ENCODE measurements at regions not wholly inside any gene's neighbourhood (a gene's known extent, or its start where the extent isn't known, plus 50 kb on each side); places are given as distances from the start of the nearest gene placed in this dataset.

DNA sequence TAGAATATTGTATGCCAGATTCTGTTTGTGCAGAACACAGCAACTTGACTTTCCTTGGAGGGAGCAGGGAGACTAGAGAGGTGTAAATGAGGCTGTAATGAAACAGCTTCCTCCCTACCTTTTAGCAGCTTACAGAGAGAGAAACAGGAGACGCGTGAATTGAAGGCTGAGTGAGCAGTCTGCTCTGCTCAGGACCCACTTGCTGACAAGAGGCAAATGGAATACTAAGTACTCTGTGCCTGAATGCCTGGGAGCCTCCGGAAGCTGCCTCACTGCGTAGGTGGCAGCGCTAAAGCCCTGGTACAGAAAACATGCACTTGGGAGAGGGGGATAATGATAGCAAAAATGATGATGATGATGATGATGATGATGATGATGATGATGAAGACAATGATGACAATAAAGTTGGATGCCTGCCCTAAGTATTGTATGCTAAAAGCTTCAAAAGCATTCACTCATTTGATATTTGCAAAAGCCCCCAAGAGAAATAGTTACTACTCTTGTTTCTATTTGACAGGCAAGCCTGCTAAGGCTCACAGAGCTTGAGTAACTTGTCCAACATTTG lies 548.9 kb downstream of the NTRK3 start:
- Histone ChIP-seq H3K4me3 (no peak overlapping the region), H3K36me3 (no peaks in the 10 kb centered on the region), H3K27ac (replicated peaks in 1 of 4) (no peak overlapping the region), H3K4me1 (peaks cover 0 to 7% (median 0%) of the 10 kb centered on the region in 4 donors), H3K27me3 (no peaks in the 10 kb centered on the region), H3K9me3 (no peaks in the 10 kb centered on the region)
- WGBS = 81% methylated on average over 5 of the region's 5 CpGs
- TF ChIP-seq, protein P1, sequence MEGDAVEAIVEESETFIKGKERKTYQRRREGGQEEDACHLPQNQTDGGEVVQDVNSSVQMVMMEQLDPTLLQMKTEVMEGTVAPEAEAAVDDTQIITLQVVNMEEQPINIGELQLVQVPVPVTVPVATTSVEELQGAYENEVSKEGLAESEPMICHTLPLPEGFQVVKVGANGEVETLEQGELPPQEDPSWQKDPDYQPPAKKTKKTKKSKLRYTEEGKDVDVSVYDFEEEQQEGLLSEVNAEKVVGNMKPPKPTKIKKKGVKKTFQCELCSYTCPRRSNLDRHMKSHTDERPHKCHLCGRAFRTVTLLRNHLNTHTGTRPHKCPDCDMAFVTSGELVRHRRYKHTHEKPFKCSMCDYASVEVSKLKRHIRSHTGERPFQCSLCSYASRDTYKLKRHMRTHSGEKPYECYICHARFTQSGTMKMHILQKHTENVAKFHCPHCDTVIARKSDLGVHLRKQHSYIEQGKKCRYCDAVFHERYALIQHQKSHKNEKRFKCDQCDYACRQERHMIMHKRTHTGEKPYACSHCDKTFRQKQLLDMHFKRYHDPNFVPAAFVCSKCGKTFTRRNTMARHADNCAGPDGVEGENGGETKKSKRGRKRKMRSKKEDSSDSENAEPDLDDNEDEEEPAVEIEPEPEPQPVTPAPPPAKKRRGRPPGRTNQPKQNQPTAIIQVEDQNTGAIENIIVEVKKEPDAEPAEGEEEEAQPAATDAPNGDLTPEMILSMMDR (IDR thresholded peaks at IDR 0.05) = no peak
- TF ChIP-seq POLR2A (IDR thresholded peaks at IDR 0.05; ENCODE audit: low read depth) (no peak), EP300 (IDR thresholded peaks at IDR 0.05) (no peak), POLR2AphosphoS5 (IDR thresholded peaks at IDR 0.05) (no peak)
- intact Hi-C loops (cut with DNase I) = no loop called here
- DNase-seq (ENCODE audit: extremely low spot score) = peak; percentile 64

DNA sequence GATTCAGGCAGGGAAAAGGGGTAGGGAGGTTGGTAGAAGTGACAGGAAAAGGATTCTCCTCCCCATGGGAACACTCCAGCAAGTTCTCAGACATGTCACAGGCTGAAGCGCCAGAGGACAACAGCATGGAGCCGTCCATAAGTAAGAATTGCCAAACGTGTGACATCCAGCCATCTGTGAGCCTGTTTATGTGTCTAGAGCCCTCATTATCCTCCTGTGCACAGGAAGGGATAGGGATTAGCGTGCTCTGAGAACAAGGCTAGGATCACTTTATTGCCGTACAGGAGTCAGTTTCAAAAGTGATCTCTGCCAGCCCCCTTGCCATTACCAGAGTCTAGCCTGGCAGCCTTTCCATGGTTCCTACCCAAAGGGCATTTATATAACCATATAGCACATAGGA lies 549.5 kb downstream of the NTRK3 start:
- DNase-seq (ENCODE audit: extremely low spot score) = peak; percentile 66
- H3K27me3 ChIP-seq = no peaks in the 10 kb centered on the region
- peaks cover 0 to 7% (median 0%) of the 10 kb centered on the region in 4 donors for H3K4me1 ChIP-seq
- TF ChIP-seq POLR2A (IDR thresholded peaks at IDR 0.05; ENCODE audit: low read depth) (no peak), POLR2AphosphoS5 (IDR thresholded peaks at IDR 0.05) (no peak), EP300 (IDR thresholded peaks at IDR 0.05) (no peak)
- TF ChIP-seq, protein P1 (IDR thresholded peaks at IDR 0.05) = no peak
- H3K9me3 ChIP-seq = no peaks in the 10 kb centered on the region
- 77% methylated on average over 4 of the region's 5 CpGs for WGBS
- H3K36me3 ChIP-seq = no peaks in the 10 kb centered on the region
- intact Hi-C loops (cut with DNase I) = no loop called here
- H3K4me3 ChIP-seq = no peak overlapping the region
- H3K27ac ChIP-seq (replicated peaks in 1 of 4) = no peak overlapping the region

DNA sequence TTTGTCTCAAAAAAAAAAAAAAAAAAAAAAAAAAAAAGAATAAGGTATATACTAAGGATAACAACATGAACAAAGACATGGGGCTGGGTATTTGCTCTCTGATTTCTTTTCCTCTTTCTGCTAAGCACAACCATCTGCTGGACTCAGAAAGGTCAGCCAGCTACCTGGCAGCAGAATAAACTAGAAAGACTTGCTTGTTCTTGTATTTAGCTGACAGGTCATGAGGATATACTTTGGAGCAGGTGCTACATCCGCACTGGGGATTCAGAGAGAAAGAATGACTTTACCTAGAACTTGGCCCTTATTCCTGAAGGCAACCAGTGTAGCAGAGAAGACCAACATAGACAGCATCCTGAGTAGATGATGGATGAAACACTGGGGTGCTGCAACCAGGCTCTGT lies 550.5 kb downstream of the NTRK3 start:
- no peaks in the 10 kb centered on the region for H3K9me3 ChIP-seq
- 86% methylated on average over 1 of the region's 1 CpG for WGBS
- H3K27ac ChIP-seq (replicated peaks in 1 of 4) = no peak overlapping the region
- TF ChIP-seq POLR2A (IDR thresholded peaks at IDR 0.05; ENCODE audit: low read depth) (no peak), POLR2AphosphoS5 (IDR thresholded peaks at IDR 0.05) (no peak), EP300 (IDR thresholded peaks at IDR 0.05) (no peak)
- TF ChIP-seq, protein P1 (IDR thresholded peaks at IDR 0.05) = no peak
- peaks cover 0 to 7% (median 0%) of the 10 kb centered on the region in 4 donors for H3K4me1 ChIP-seq
- DNase-seq (ENCODE audit: extremely low spot score) = peak; percentile 45
- H3K4me3 ChIP-seq = no peak overlapping the region
- H3K36me3 ChIP-seq = no peaks in the 10 kb centered on the region
- no peaks in the 10 kb centered on the region for H3K27me3 ChIP-seq
- intact Hi-C loops (cut with DNase I) = no loop called here

DNA sequence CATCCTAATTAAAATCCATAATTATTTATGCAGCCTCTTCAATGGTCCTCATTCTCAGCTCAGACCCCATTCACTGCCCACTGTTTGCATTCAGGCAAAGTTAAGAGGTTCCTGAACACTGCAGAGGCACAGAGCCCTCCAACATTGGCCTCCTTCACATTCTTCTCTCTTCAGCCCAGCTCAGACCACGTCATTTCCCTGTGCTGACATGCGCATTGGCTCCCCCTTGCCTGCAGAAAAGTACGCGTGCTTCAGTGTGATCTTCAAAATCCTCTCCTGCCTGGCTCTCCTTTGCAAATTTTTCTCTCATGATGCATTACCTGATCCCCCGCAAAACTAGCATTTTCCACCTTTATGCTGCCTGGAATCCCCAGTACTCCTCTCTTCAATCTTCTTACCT lies 552.3 kb downstream of the NTRK3 start:
- intact Hi-C loops (cut with DNase I) = no loop called here
- no peaks in the 10 kb centered on the region for H3K4me1 ChIP-seq

More for the DNA sequence above, 552.3 kb downstream of the NTRK3 start:
- DNase-seq (ENCODE audit: extremely low spot score) = peak; percentile 19
- no peak overlapping the region for H3K4me3 ChIP-seq
- H3K27ac ChIP-seq (replicated peaks in 1 of 4) = no peak overlapping the region
- no peaks in the 10 kb centered on the region for H3K27me3 ChIP-seq
- WGBS = 82% methylated on average over 5 of the region's 5 CpGs
- no peaks in the 10 kb centered on the region for H3K36me3 ChIP-seq
- TF ChIP-seq EP300 (IDR thresholded peaks at IDR 0.05) (no peak), POLR2AphosphoS5 (IDR thresholded peaks at IDR 0.05) (no peak), POLR2A (IDR thresholded peaks at IDR 0.05; ENCODE audit: low read depth) (no peak)
- TF ChIP-seq, protein P1 (IDR thresholded peaks at IDR 0.05) = no peak
- H3K9me3 ChIP-seq = no peaks in the 10 kb centered on the region
